Neutrophil (primary cell): ENCODE measurements at regions not wholly inside any gene's neighbourhood (a gene's known extent, or its start where the extent isn't known, plus 50 kb on each side); places are given as distances from the start of the nearest gene placed in this dataset.

ENCODE experiments used
- H3K27ac ChIP-seq: fragments of 200-600 bp; sonication (generic); 2 replicates; pipeline ENCODE4 v1.5.1; 2016; ENCODE audit warnings: mild to moderate bottlenecking, moderate library complexity
- H3K27me3 ChIP-seq: fragments of 200-600 bp; sonication (generic); 2 replicates; pipeline ENCODE4 v1.6.0; 2016; ENCODE audit warnings: mild to moderate bottlenecking
- H3K36me3 ChIP-seq: fragments of 200-600 bp; sonication (generic); 2 replicates; pipeline ENCODE4 v1.5.1; 2017
- H3K4me1 ChIP-seq, 2 experiments: fragments of 200-600 bp in 1 of 2; sonication (generic) in 1 of 2; 1 replicate in 1 of 2; 2 replicates in 1 of 2; pipeline versions ENCODE4 v1.5.1 to v1.6.1; 2013 to 2016; ENCODE audit warnings: low read depth in 1 of 2, low read length in 1 of 2, mild to moderate bottlenecking in 1 of 2, moderate library complexity in 1 of 2; ENCODE audit not compliant: control insufficient read depth in 1 of 2, insufficient read depth in 1 of 2
- H3K4me3 ChIP-seq, 2 experiments: fragments of 200-600 bp in 1 of 2; sonication (generic) in 1 of 2; 1 replicate in 1 of 2; 2 replicates in 1 of 2; pipeline ENCODE4 v1.5.1; 2013 to 2016; ENCODE audit warnings: low read depth in 1 of 2, low read length in 1 of 2, mild to moderate bottlenecking in 1 of 2, moderate library complexity in 1 of 2
- H3K9me3 ChIP-seq: fragments of 200-600 bp; sonication (generic); 2 replicates; pipeline ENCODE4 v1.5.1; 2016
- CTCF ChIP-seq: fragments of 200-600 bp; sonication (generic); IDR thresholded peaks from 2 replicates; pipeline ENCODE4 v1.5.1; 2016; ENCODE audit warnings: antibody characterized with exemption

DNA sequence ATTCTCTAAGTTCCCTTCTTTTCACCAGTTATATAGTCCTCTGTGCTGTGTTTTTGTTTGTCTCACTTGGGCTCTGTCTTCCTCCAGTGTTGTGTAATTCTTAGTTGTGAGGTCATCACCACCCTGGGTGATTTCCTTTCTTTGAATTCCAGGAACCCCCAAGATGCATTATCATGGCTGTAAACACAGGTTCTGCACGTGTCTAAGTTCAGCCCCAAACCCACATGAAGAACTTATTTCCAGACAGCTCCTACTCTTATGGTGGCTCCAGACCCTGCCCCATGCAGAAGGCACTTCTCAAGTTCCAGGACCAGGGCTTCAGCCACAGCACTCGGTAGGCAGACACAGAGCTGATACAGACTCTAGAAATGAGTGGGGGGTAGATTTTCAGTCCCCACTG lies 560.5 kb downstream of the BCL11B start:
- Histone ChIP-seq H3K4me1 (no peaks in the 10 kb centered on the region), H3K36me3 (no peaks in the 10 kb centered on the region), H3K4me3 (no peak overlapping the region), H3K27ac (no peak overlapping the region), H3K9me3 (no peaks in the 10 kb centered on the region), H3K27me3 (no peaks in the 10 kb centered on the region)
- no peak for TF ChIP-seq CTCF

DNA sequence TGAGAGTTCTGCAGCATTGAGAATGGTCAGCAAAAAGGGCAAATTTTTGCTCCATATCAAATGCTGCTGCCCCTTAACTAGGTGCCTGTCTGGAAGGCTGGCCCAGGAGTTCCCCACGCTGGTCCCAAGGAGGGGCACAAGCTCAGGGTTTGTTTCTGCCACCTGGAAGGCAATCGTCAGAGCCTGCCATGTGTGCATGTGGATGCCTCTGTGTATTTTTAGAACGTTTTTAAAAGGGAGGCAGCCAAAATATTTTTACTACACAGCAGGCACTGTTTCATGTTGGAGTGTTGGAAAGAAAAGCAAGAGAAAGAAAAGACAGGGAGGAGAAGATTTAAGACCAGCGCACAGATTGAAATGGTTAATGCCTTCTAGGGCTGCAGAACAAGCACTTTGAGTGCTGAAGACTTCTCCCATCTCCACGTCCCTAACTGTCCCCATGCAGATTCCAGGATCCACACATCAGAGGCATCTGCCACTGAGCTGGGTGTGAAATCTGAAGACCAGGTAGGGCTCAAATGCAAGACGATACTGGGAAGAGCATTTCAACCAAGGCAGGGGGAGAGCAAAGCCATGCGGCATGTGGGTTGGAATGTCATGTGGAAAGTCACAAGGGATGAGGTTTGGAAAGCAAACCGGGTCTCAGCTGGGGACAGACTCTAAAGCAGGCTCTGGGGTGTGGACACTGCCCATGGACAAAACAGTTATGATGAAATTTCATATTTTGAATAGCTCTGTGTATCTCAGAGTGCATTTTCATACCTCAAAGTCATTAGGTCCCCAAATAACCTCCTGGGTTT lies 557.2 kb downstream of the BCL11B start:
- TF ChIP-seq CTCF: no peak
- Histone ChIP-seq H3K9me3 (no peaks in the 10 kb centered on the region), H3K4me3 (no peak overlapping the region), H3K27ac (no peak overlapping the region), H3K27me3 (no peaks in the 10 kb centered on the region), H3K4me1 (no peaks in the 10 kb centered on the region), H3K36me3 (no peaks in the 10 kb centered on the region)

DNA sequence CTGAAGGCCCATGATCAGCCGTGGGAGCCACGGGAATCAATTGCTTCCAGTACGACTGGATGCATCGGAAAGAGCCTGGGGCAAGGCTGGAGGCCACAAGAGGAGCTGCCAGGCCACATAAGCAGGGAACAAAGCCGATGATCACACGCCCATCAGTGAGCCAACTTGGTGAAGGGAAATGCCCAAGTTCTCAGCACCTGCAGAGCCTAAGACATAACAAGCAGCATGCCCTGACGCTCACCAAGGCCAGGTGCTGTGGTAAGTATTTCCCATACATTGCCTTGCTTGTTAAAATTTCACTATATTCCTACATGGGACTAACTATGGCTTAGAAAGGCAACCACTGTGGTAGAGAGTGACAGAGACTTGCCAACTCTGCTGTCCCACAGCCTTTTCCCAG lies 555.9 kb downstream of the BCL11B start:
- Histone ChIP-seq H3K36me3 (no peaks in the 10 kb centered on the region), H3K27me3 (no peaks in the 10 kb centered on the region), H3K4me1 (no peaks in the 10 kb centered on the region), H3K4me3 (no peak overlapping the region), H3K27ac (no peak overlapping the region), H3K9me3 (no peaks in the 10 kb centered on the region)
- no peak for TF ChIP-seq CTCF

DNA sequence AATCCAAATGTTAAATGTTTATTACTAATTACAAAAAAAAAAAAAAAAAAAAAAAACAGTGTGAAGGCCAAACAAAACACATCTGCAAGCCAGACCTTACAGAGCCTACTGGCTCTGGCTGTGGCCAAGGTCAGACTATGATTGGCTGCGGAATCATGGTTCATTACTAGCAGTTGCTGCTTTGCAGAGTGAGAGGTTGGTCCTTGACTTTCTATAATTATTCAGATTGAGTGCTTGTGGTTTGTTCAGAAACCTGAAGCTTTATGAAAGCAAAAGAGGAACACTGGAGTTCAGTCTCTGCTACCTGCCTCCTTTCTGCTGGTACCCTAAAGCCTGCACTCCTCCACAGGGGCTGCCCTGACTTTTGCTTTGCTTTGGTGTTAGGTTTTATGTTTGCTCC lies 550.9 kb downstream of the BCL11B start:
- H3K27me3 ChIP-seq: no peaks in the 10 kb centered on the region
- H3K27ac ChIP-seq: no peak overlapping the region
- no peaks in the 10 kb centered on the region for H3K9me3 ChIP-seq
- no peaks in the 10 kb centered on the region for H3K36me3 ChIP-seq
- H3K4me1 ChIP-seq: no peaks in the 10 kb centered on the region
- TF ChIP-seq CTCF: no peak
- H3K4me3 ChIP-seq: no peak overlapping the region

DNA sequence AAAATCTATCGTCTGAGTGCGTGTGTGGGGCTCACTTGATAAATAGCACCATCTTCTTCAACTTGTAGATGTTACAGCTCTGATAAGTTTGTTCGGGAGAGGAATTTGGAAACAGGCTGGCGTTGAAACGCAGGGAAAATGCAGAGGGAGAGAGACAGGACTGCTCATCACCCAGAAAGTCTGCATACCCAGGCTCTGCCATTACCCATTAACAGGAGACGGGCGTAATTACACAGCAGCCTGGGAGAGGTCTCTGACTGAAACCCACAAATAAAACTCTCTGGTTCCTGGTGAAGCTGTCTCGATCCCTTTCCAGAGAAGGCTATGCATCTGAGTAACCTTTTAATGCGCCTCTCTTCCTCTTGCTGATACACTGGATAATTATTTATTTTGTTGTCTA lies 547.3 kb downstream of the BCL11B start:
- H3K4me1 ChIP-seq: no peaks in the 10 kb centered on the region
- H3K4me3 ChIP-seq: no peak overlapping the region
- H3K9me3 ChIP-seq: no peaks in the 10 kb centered on the region
- H3K36me3 ChIP-seq: no peaks in the 10 kb centered on the region
- TF ChIP-seq CTCF: no peak
- no peaks in the 10 kb centered on the region for H3K27me3 ChIP-seq
- H3K27ac ChIP-seq: no peak overlapping the region
